ENCODE measurements at regions not wholly inside any gene's neighbourhood (a gene's known extent, or its start where the extent isn't known, plus 50 kb on each side); places are given as distances from the start of the nearest gene placed in this dataset.

- Histone ChIP-seq H3F3A (replicated peaks; ENCODE audit: insufficient read depth) (no peaks in the 10 kb centered on the region), H3K9ac (no peak overlapping the region), H3K4me3 (ENCODE audit: low read depth in 2 of 2, low read length in 1 of 2) (no peak overlapping the region), H3K36me3 (replicated peaks in 1 of 2; ENCODE audit: control insufficient read depth in 1 of 2, insufficient read depth in 2 of 2, low read length in 1 of 2) (no peaks in the 10 kb centered on the region), H3K9me3 (no peaks in the 10 kb centered on the region), H3K4me2 (no peak overlapping the region), H3K79me2 (ENCODE audit: insufficient read depth) (no peaks in the 10 kb centered on the region), H3K27me3 (ENCODE audit: insufficient read depth) (no peaks in the 10 kb centered on the region), H3K4me1 (ENCODE audit: control insufficient read depth in 1 of 2, insufficient read depth in 2 of 2, low read depth in 1 of 2, low read length in 1 of 2) (no peaks in the 10 kb centered on the region), H2AFZ (ENCODE audit: low read depth) (no peak overlapping the region), H3K27ac (ENCODE audit: low read depth in 2 of 2, low read length in 1 of 2) (no peak overlapping the region), H4K20me1 (ENCODE audit: insufficient read depth) (no peaks in the 10 kb centered on the region), H3K9me2 (no peaks in the 10 kb centered on the region)
- TF ChIP-seq ZBTB33 (IDR thresholded peaks at IDR 0.05; ENCODE audit: borderline replicate concordance, low read depth) (no peak), CHD2 (IDR thresholded peaks at IDR 0.05; ENCODE audit: low read length, partially characterized antibody) (no peak), REST (IDR thresholded peaks at IDR 0.05; ENCODE audit: low read depth, low read length) (no peak), USF2 (IDR thresholded peaks at IDR 0.05; ENCODE audit: borderline replicate concordance, low read depth, low read length) (no peak)
- 84% methylated on average over 16 of the region's 16 CpGs for WGBS (ENCODE audit: low lambda C conversion rate)
- CTCF ChIA-PET, result no interaction called here
- POLR2A ChIA-PET, result no interaction called here
- no peak for DNase-seq
Measured at GRCh38 chr9:86807367-86807976, 139.8 kb downstream of the GAS1 start.

GRCh38 chr9:86804011-86804410 lies 143.3 kb downstream of the GAS1 start:
- H3K9ac ChIP-seq, result no peak overlapping the region
- no peak overlapping the region for H3K4me3 ChIP-seq (ENCODE audit: low read depth in 2 of 2, low read length in 1 of 2)
- no peaks in the 10 kb centered on the region for H4K20me1 ChIP-seq (ENCODE audit: insufficient read depth)
- no peak for DNase-seq
- H3K4me2 ChIP-seq, result no peak overlapping the region
- no peaks in the 10 kb centered on the region for H3K9me3 ChIP-seq
- no peaks in the 10 kb centered on the region for H3K27me3 ChIP-seq (ENCODE audit: insufficient read depth)
- POLR2A ChIA-PET, result no interaction called here
- no peaks in the 10 kb centered on the region for H3K4me1 ChIP-seq (ENCODE audit: control insufficient read depth in 1 of 2, insufficient read depth in 2 of 2, low read depth in 1 of 2, low read length in 1 of 2)
- no peaks in the 10 kb centered on the region for H3K36me3 ChIP-seq (replicated peaks in 1 of 2; ENCODE audit: control insufficient read depth in 1 of 2, insufficient read depth in 2 of 2, low read length in 1 of 2)
- WGBS (ENCODE audit: low lambda C conversion rate), result 77% methylated on average over 3 of the region's 3 CpGs
- H3K9me2 ChIP-seq, result no peaks in the 10 kb centered on the region
- no peaks in the 10 kb centered on the region for H3F3A ChIP-seq (replicated peaks; ENCODE audit: insufficient read depth)
- no peaks in the 10 kb centered on the region for H3K79me2 ChIP-seq (ENCODE audit: insufficient read depth)
- H2AFZ ChIP-seq (ENCODE audit: low read depth), result no peak overlapping the region
- no peak overlapping the region for H3K27ac ChIP-seq (ENCODE audit: low read depth in 2 of 2, low read length in 1 of 2)
- CTCF ChIA-PET, result no interaction called here
- no peak for TF ChIP-seq YY1 (IDR thresholded peaks at IDR 0.05; ENCODE audit: low read depth)
- TF ChIP-seq MXI1 (IDR thresholded peaks at IDR 0.05; ENCODE audit: low read depth, low read length), result no peak
- TF ChIP-seq NFIC (IDR thresholded peaks at IDR 0.05; ENCODE audit: borderline replicate concordance), result no peak
- no peak for TF ChIP-seq EZH2phosphoT487 (IDR thresholded peaks at IDR 0.05; ENCODE audit: borderline replicate concordance, low read depth)
- TF ChIP-seq SMC3 (IDR thresholded peaks at IDR 0.05; ENCODE audit: low read depth, low read length), result no peak
- no peak for TF ChIP-seq IRF3 (IDR thresholded peaks at IDR 0.05; ENCODE audit: low read depth, low read length)
- no peak for TF ChIP-seq GATA2 (CRISPR knock-in tag; IDR thresholded peaks at IDR 0.05)
- TF ChIP-seq SIN3A (IDR thresholded peaks at IDR 0.05; ENCODE audit: borderline replicate concordance, low read depth, low read length), result no peak
- TF ChIP-seq MEF2A (IDR thresholded peaks at IDR 0.05; ENCODE audit: borderline replicate concordance, low read depth), result no peak
- TF ChIP-seq TAF1 (IDR thresholded peaks at IDR 0.05; ENCODE audit: borderline replicate concordance, low read depth, low read length), result no peak
- TF ChIP-seq JUND (IDR thresholded peaks at IDR 0.05), result no peak
- TF ChIP-seq, protein P1, sequence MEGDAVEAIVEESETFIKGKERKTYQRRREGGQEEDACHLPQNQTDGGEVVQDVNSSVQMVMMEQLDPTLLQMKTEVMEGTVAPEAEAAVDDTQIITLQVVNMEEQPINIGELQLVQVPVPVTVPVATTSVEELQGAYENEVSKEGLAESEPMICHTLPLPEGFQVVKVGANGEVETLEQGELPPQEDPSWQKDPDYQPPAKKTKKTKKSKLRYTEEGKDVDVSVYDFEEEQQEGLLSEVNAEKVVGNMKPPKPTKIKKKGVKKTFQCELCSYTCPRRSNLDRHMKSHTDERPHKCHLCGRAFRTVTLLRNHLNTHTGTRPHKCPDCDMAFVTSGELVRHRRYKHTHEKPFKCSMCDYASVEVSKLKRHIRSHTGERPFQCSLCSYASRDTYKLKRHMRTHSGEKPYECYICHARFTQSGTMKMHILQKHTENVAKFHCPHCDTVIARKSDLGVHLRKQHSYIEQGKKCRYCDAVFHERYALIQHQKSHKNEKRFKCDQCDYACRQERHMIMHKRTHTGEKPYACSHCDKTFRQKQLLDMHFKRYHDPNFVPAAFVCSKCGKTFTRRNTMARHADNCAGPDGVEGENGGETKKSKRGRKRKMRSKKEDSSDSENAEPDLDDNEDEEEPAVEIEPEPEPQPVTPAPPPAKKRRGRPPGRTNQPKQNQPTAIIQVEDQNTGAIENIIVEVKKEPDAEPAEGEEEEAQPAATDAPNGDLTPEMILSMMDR (IDR thresholded peaks at IDR 0.05), result no peak
- TF ChIP-seq FOSL2 (IDR thresholded peaks at IDR 0.05; ENCODE audit: borderline replicate concordance, low read depth), result no peak
- no peak for TF ChIP-seq EP300 (IDR thresholded peaks at IDR 0.05; ENCODE audit: borderline replicate concordance in 1 of 2, low read depth in 1 of 2, low read length in 1 of 2)

All from SK-N-SH (cell line).